OCI-LY1 (cell line): ENCODE measurements at regions not wholly inside any gene's neighbourhood (a gene's known extent, or its start where the extent isn't known, plus 50 kb on each side); places are given as distances from the start of the nearest gene placed in this dataset.

Source experiments
- EZH2 ChIP-seq: fragments of 200-600 bp; sonication (generic), shearing (Covaris generic); IDR thresholded peaks from 2 replicates; pipeline ENCODE4 v1.8.0; 2017; ENCODE audit warnings: borderline replicate concordance, mixed run types, mild to moderate bottlenecking, antibody characterized with exemption, low read length, moderate library complexity, mixed read lengths
- TF ChIP-seq, protein P1 (sequence below): fragments of 200-600 bp; sonication (generic), shearing (Covaris generic); IDR thresholded peaks from 2 replicates; pipeline ENCODE4 v1.5.1; 2017; ENCODE audit warnings: mild to moderate bottlenecking, antibody characterized with exemption, low read length, moderate library complexity, mixed read lengths

- TF ChIP-seq, protein P1, sequence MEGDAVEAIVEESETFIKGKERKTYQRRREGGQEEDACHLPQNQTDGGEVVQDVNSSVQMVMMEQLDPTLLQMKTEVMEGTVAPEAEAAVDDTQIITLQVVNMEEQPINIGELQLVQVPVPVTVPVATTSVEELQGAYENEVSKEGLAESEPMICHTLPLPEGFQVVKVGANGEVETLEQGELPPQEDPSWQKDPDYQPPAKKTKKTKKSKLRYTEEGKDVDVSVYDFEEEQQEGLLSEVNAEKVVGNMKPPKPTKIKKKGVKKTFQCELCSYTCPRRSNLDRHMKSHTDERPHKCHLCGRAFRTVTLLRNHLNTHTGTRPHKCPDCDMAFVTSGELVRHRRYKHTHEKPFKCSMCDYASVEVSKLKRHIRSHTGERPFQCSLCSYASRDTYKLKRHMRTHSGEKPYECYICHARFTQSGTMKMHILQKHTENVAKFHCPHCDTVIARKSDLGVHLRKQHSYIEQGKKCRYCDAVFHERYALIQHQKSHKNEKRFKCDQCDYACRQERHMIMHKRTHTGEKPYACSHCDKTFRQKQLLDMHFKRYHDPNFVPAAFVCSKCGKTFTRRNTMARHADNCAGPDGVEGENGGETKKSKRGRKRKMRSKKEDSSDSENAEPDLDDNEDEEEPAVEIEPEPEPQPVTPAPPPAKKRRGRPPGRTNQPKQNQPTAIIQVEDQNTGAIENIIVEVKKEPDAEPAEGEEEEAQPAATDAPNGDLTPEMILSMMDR: no peak
- no peak for TF ChIP-seq EZH2
Observed at GRCh38 chr2:65746931-65747675, 314.7 kb upstream of the SPRED2 start.
